NCI-H345 (cell line): ENCODE measurements at regions not wholly inside any gene's neighbourhood (a gene's known extent, or its start where the extent isn't known, plus 50 kb on each side); places are given as distances from the start of the nearest gene placed in this dataset.
"Not testable (repeated sequence)": the region's sequence is repeated elsewhere in the genome, so short reads cannot be mapped to it uniquely, and the experiment has no call there.

ENCODE experiments used
- DNase-seq: peaks from one replicate; lab custom pipeline; 2025; lab: John Stamatoyannopoulos, UW

GRCh38 chr5:126143622-126144021 lies 279.6 kb upstream of the GRAMD2B start:
- no peak for DNase-seq

GRCh38 chr5:126150319-126150718 lies 272.9 kb upstream of the GRAMD2B start:
- DNase-seq = not testable (repeated sequence)

- DNase-seq = not testable (repeated sequence)
These were observed 267.9 kb upstream of the GRAMD2B start for GRCh38 chr5:126155298-126155697.

GRCh38 chr5:126166368-126166767 lies 256.8 kb upstream of the GRAMD2B start:
- DNase-seq = no peak

GRCh38 chr5:126168785-126169184 lies 254.4 kb upstream of the GRAMD2B start:
- DNase-seq = no peak

GRCh38 chr5:126171916-126172315 lies 251.3 kb upstream of the GRAMD2B start:
- no peak for DNase-seq

- DNase-seq = no peak
These were observed 250.4 kb upstream of the GRAMD2B start for GRCh38 chr5:126172812-126173211.

GRCh38 chr5:126178521-126178920 lies 244.7 kb upstream of the GRAMD2B start:
- no peak for DNase-seq

GRCh38 chr5:126182971-126183695 lies 240.1 kb upstream of the GRAMD2B start:
- DNase-seq = no peak

GRCh38 chr5:126184474-126184873 lies 238.7 kb upstream of the GRAMD2B start:
- no peak for DNase-seq

GRCh38 chr5:126186210-126186609 lies 237.0 kb upstream of the GRAMD2B start:
- no peak for DNase-seq

GRCh38 chr5:126188804-126189203 lies 234.4 kb upstream of the GRAMD2B start:
- no peak for DNase-seq

- no peak for DNase-seq
These were observed 234.0 kb upstream of the GRAMD2B start for GRCh38 chr5:126189231-126189630.

- DNase-seq = no peak
These were observed 233.3 kb upstream of the GRAMD2B start for GRCh38 chr5:126189862-126190261.

- no peak for DNase-seq
These were observed 231.0 kb upstream of the GRAMD2B start for GRCh38 chr5:126192226-126192625.

- DNase-seq = no peak
These were observed 227.7 kb upstream of the GRAMD2B start for GRCh38 chr5:126195410-126196100.

- DNase-seq = peak; percentile 93
These were observed 224.7 kb upstream of the GRAMD2B start for GRCh38 chr5:126198531-126198930.

- peak; percentile 16 for DNase-seq
These were observed 223.7 kb upstream of the GRAMD2B start for GRCh38 chr5:126199467-126199866.

GRCh38 chr5:126208691-126209090 lies 214.5 kb upstream of the GRAMD2B start:
- DNase-seq = no peak

GRCh38 chr5:126210955-126211354 lies 212.3 kb upstream of the GRAMD2B start:
- DNase-seq = no peak

GRCh38 chr5:126219616-126220015 lies 203.6 kb upstream of the GRAMD2B start:
- DNase-seq = no peak

- no peak for DNase-seq
These were observed 202.5 kb upstream of the GRAMD2B start for GRCh38 chr5:126220725-126221124.

- no peak for DNase-seq
These were observed 194.3 kb upstream of the GRAMD2B start for GRCh38 chr5:126228934-126229333.

GRCh38 chr5:126233256-126233655 lies 190.0 kb upstream of the GRAMD2B start:
- DNase-seq = no peak
